Vagina (tissue), 2 donors: ENCODE measurements at regions not wholly inside any gene's neighbourhood (a gene's known extent, or its start where the extent isn't known, plus 50 kb on each side); places are given as distances from the start of the nearest gene placed in this dataset.

ENCODE experiments used
- DNase-seq, 2 donors: peaks; one replicate each; pipeline ENCODE4 v3.0.0-alpha.2; 2017; ENCODE audit errors: extremely low spot score in 2 of 2
- H3K27ac ChIP-seq: fragments of 200-600 bp; sonication (generic); one replicate; pipeline ENCODE4 v1.5.1; 2019
- H3K27me3 ChIP-seq: fragments of 200-600 bp; sonication (generic); one replicate; pipeline ENCODE4 v1.5.1; 2019
- H3K36me3 ChIP-seq, 2 donors: fragments of 200-600 bp; sonication (generic); one replicate each; pipeline ENCODE4 v1.5.1; 2017 to 2019
- H3K4me1 ChIP-seq: fragments of 200-600 bp; sonication (generic); one replicate; pipeline ENCODE4 v1.5.1; 2019
- H3K4me3 ChIP-seq, 2 donors: fragments of 200-600 bp; sonication (generic); 1 replicate in 1 of 2; 2 replicates in 1 of 2; pipeline ENCODE4 v1.5.1; 2016 to 2019
- H3K9me3 ChIP-seq: fragments of 200-600 bp; sonication (generic); one replicate; pipeline ENCODE4 v1.5.1; 2019
- CTCF ChIP-seq, 3 experiments: fragments of 450-650 bp in 2 of 3; fragments of 200-600 bp in 1 of 3; sonication (generic) in 1 of 3; IDR thresholded peaks; one replicate each; pipeline ENCODE4 v1.5.1; 2017 to 2019; ENCODE audit warnings: antibody characterized with exemption in 3 of 3, mild to moderate bottlenecking in 2 of 3, moderate library complexity in 2 of 3
- POLR2A ChIP-seq, 2 donors: fragments of 450-650 bp; IDR thresholded peaks; one replicate each; pipeline ENCODE4 v1.6.1; 2017; ENCODE audit warnings: antibody characterized with exemption in 2 of 2, mild to moderate bottlenecking in 2 of 2, moderate library complexity in 2 of 2
- POLR2AphosphoS5 ChIP-seq, 2 donors: sonication (generic); formaldehyde crosslinking; IDR thresholded peaks; one replicate each; pipeline ENCODE4 v1.9.0; 2017; ENCODE audit warnings: antibody characterized with exemption in 2 of 2, mild to moderate bottlenecking in 2 of 2, low read depth in 1 of 2; ENCODE audit not compliant: insufficient read depth in 1 of 2
- intact Hi-C: fragments of 100-400 bp; cut with DNase I; formaldehyde crosslinking; loops from one replicate; pipeline ENCODE4 v1.15.1; 2023

GRCh38 chr1:194730304-194730703 is 1543.9 kb upstream of the B3GALT2 start:
- DNase-seq, result no peak
- Histone ChIP-seq H3K27ac (no peak overlapping the region), H3K4me1 (no peaks in the 10 kb centered on the region), H3K9me3 (no peaks in the 10 kb centered on the region), H3K27me3 (no peaks in the 10 kb centered on the region), H3K4me3 (no peak overlapping the region), H3K36me3 (no peaks in the 10 kb centered on the region)
- intact Hi-C loops, result no loop called here
- TF ChIP-seq CTCF (IDR thresholded peaks at IDR 0.05), result no peak
- no peak for TF ChIP-seq POLR2AphosphoS5 (IDR thresholded peaks at IDR 0.05; ENCODE audit: insufficient read depth in 1 of 2, low read depth in 1 of 2)
- TF ChIP-seq POLR2A (IDR thresholded peaks at IDR 0.05), result no peak

GRCh38 chr1:194723067-194723466 is 1536.7 kb upstream of the B3GALT2 start:
- DNase-seq, result no peak
- intact Hi-C loops, result no loop called here
- H3K4me3 ChIP-seq, result no peak overlapping the region
- no peak overlapping the region for H3K27ac ChIP-seq
- no peaks in the 10 kb centered on the region for H3K4me1 ChIP-seq
- TF ChIP-seq POLR2A (IDR thresholded peaks at IDR 0.05), result no peak
- no peak for TF ChIP-seq POLR2AphosphoS5 (IDR thresholded peaks at IDR 0.05; ENCODE audit: insufficient read depth in 1 of 2, low read depth in 1 of 2)
- TF ChIP-seq CTCF (IDR thresholded peaks at IDR 0.05), result no peak
- no peaks in the 10 kb centered on the region for H3K9me3 ChIP-seq
- no peaks in the 10 kb centered on the region for H3K27me3 ChIP-seq
- no peaks in the 10 kb centered on the region for H3K36me3 ChIP-seq

GRCh38 chr1:194717941-194718340 is 1531.5 kb upstream of the B3GALT2 start:
- no peak overlapping the region for H3K27ac ChIP-seq
- no peaks in the 10 kb centered on the region for H3K27me3 ChIP-seq
- no peak overlapping the region for H3K4me3 ChIP-seq
- H3K36me3 ChIP-seq, result no peaks in the 10 kb centered on the region
- no peaks in the 10 kb centered on the region for H3K9me3 ChIP-seq
- intact Hi-C loops, result no loop called here
- DNase-seq, result no peak
- no peak for TF ChIP-seq POLR2AphosphoS5 (IDR thresholded peaks at IDR 0.05; ENCODE audit: insufficient read depth in 1 of 2, low read depth in 1 of 2)
- no peak for TF ChIP-seq CTCF (IDR thresholded peaks at IDR 0.05)
- TF ChIP-seq POLR2A (IDR thresholded peaks at IDR 0.05), result no peak
- no peaks in the 10 kb centered on the region for H3K4me1 ChIP-seq

GRCh38 chr1:194717334-194717733 is 1530.9 kb upstream of the B3GALT2 start:
- no peak overlapping the region for H3K4me3 ChIP-seq
- H3K36me3 ChIP-seq, result no peaks in the 10 kb centered on the region
- H3K27ac ChIP-seq, result no peak overlapping the region
- no peak for TF ChIP-seq POLR2AphosphoS5 (IDR thresholded peaks at IDR 0.05; ENCODE audit: insufficient read depth in 1 of 2, low read depth in 1 of 2)
- no peak for TF ChIP-seq CTCF (IDR thresholded peaks at IDR 0.05)
- TF ChIP-seq POLR2A (IDR thresholded peaks at IDR 0.05), result no peak
- intact Hi-C loops, result no loop called here
- H3K9me3 ChIP-seq, result no peaks in the 10 kb centered on the region
- no peaks in the 10 kb centered on the region for H3K4me1 ChIP-seq
- H3K27me3 ChIP-seq, result no peaks in the 10 kb centered on the region
- DNase-seq, result no peak

GRCh38 chr1:194710671-194711070 is 1524.3 kb upstream of the B3GALT2 start:
- Histone ChIP-seq H3K4me3 (no peak overlapping the region), H3K36me3 (no peaks in the 10 kb centered on the region), H3K27me3 (no peaks in the 10 kb centered on the region), H3K4me1 (no peaks in the 10 kb centered on the region), H3K27ac (no peak overlapping the region), H3K9me3 (no peaks in the 10 kb centered on the region)
- DNase-seq, result no peak
- TF ChIP-seq POLR2A (IDR thresholded peaks at IDR 0.05) (no peak), CTCF (IDR thresholded peaks at IDR 0.05) (no peak), POLR2AphosphoS5 (IDR thresholded peaks at IDR 0.05; ENCODE audit: insufficient read depth in 1 of 2, low read depth in 1 of 2) (no peak)
- intact Hi-C loops, result no loop called here
